DLD1 (cell line): ENCODE measurements at regions not wholly inside any gene's neighbourhood (a gene's known extent, or its start where the extent isn't known, plus 50 kb on each side); places are given as distances from the start of the nearest gene placed in this dataset.

ENCODE experiments used
- in situ Hi-C: cut with HindIII; loops from 2 replicates; pipeline ENCODE4 v1.10.0; 2017; ENCODE audit warnings: low sequenced_read_pairs

DNA sequence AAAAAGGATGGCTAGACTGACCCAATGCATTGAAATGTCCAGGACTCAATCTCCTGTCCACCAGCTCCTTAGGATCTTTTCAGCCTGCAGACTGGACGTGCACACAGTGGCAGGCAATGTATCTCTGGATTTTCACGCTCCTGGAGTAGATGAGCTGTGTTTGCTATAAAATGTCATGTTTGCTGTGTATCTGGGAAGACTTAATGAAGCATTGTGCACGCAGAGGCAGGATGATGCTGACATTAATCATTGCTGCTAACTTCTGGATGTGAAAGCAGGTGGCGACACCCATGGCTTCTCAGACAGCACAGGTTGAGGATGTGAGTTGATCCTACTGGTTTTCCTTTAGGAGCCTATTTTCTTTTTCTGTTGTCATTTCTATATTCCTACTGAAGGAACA is 133.1 kb upstream of the PCSK2 start:
- in situ Hi-C loops = no loop called here

DNA sequence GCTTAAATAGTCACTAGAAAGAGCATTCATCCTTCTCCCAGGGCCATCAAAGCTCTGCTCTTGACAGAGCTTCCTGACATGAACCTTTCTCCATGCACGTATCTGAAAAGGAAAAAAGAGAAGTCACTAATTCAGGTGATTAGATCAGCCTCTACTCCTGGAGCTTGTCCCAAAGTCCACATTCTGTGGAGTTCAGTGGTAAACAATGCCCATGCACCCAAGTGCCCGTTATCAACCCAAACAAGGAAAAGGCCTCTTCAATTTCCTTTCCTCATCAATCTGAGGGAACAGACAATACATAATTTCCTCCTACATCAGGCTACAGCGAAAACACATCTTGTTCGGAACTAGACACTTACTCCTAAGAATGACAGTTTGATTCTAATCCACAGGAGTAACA is 129.2 kb upstream of the PCSK2 start:
- in situ Hi-C loops = no loop called here

DNA sequence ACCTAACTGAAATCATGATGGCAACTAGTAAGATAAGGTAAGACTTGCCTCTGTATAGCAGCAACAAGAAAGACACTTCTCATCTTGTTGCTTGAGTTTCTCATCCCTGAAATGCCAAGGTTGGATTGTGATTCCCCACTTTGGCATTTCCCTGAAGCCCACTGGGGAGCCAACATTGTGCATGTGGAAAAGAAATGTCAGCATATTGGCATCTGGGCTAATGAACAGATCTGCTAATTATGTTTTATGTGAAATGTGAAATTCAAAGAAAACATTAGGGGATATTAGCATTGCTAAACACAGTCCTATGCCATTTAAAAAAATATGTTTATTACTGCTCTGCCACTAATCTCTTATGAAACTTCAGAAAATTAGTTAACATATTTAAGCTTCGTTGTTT is 126.3 kb upstream of the PCSK2 start:
- in situ Hi-C loops = no loop called here

DNA sequence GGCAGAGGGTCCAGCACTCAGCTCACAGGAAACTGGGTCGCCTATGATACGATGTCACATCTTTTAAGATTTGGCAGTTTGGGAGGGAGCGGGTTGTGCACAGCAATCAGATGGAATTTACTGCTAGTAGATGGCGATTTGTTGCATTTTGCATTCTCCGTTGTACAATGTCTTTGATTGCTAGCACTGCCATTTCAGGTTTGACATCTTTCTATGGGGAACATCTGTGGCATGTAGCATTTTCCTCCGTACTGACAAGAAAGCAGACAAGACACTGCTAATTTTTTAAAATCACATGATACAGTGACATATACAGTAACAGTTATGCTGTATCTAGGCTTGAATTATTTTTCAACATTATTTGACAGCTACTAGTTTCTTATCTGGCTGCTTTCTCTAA is 119.7 kb upstream of the PCSK2 start:
- in situ Hi-C loops = no loop called here

DNA sequence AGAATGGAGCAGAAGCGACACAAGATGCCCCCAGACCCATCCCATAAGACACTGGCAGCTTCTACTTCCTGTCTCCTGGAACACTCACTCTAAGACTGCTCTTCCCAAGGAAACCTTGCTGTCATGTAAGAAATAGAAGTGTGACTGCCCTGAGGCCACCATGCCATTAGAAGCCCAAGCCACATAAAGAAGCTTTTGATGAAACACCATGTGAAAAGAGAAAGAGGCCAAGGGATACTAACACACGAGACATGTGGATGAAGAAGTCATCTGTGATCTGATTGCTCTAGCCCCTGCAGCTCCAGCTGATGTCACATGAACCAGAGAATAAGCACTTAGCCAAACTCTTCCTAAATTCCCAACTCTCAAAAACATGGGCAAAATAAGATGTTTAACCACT is 117.9 kb upstream of the PCSK2 start:
- in situ Hi-C loops = no loop called here

DNA sequence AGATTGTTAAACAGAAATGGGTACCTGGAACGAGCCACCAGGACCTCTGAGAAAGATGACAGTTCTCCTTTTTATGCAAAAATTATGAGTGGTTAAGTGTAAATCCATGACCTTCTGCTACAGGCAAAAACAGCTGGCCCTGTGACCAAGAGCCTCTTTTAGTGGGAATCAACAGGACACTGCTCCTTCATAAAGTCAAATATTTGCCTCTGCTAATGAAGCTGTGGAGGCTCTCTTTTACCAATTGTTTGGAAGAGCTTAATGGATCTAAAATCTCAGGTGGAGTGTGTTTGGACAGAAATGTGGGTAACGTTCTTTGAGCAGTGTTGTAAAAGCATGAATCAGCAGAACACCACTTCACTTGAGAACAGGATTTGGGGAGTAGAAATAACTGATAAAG is 117.5 kb upstream of the PCSK2 start:
- in situ Hi-C loops = no loop called here

DNA sequence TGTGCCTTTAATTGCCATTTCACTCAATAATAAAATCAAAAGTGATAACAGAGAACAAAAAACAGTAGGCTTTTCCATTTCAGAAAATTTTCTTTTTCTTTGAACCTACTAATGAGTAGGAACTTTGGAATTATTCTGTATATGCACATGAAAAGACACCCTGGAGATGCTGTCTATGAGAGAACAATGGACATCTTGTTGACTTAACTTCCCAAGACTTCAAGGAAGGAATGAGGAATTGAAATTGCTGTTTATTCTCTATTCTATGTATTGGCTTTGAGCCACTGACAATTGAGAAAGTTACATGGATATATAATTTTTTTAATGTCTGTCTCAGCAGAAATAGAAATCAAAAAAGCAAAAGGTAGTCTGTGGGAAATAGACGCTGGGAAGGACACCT is 98.6 kb upstream of the PCSK2 start:
- in situ Hi-C loops = no loop called here

DNA sequence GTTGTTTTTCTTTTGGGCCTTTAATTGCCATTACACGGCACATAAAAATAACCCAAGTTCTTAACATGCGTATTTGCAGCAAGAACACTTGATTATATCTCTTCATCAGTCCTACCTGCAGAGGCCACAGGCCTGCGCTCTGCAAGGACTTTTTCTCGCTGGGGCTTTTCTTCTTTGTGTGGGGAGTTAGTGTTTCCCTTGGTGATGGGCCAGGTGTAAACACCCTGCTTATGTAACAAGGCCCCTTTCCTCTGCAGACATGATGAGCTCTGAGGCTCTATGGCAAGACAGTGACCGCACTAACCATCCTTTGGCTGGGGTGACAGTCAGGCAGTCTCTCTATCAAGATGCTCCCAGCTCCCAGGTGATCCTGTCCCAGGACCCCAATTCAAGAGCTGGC is 97.8 kb upstream of the PCSK2 start:
- in situ Hi-C loops = no loop called here

DNA sequence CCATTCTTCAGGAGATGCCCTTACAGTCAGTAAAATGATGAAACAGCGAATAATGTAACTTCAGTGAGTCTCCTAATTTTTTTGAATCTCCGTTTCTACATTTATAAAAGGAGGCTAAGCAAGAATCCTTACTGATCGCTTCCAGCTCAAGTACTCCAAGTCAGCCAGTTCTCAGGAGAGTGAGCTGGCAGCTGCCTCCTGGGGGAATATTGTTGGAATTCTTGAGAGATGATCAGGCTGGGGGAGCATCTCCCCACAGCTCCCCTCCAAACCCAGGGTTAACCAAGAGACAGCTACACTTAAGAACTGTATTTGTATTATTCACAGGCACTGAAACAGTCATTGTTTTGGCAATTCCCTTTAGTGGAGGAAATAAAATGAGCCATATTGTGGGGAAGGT is 89.1 kb upstream of the PCSK2 start:
- in situ Hi-C loops = no loop called here

DNA sequence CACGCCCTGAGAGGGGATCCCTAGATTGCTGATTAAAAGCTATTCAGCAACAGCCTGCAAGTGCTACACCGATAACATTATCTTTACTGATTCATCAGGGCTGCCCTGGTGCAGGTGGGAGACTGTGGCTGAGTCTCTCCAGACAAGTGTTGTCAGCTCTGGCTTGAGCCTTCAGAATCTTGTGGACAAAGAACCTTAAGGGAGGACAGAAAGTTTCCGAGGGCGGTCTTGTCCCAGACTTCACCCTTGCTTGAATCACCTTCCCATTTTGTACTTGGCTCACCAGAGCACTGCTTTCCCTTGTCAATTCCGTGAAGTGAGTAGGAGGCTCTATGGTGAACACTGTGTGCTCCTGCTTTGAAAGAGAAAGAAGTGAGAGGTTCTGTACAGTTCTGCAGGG is 88.6 kb upstream of the PCSK2 start:
- in situ Hi-C loops = no loop called here

DNA sequence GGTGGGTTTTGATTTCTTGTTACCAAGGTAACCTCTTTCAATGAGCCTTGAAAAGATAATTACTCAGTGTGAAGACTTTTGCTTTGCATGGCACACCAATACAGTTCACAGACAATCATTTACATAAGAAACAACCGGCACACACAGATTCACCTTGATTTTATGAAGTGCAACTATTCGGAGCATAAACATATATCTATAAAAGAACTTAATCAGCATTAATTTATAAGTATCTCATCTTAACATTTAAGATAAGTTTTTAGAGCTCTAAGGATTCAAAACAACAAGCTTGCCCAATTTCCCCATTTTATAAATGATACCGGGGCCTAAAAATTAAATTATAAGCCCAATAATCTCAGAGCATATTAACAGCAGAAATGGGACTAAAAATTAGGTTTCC is 85.9 kb upstream of the PCSK2 start:
- in situ Hi-C loops = no loop called here

DNA sequence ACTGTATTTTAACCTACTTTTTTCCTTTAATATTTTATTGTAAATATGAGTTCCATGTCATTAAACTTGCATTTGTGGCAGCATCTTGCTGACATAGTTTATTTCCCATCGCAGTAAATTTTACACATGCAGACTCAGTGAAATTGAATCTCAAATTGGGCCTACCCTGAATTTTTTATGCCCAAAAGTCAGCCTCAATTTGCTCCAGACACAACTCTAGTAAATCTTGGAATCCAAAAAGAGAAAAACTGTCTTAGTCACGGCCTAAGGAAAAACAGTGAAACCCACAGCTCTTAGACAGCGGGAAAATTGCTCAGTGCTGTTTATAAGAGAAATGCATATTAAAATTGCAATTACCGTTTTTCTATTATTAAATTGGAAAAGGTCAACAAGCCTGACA is 85.3 kb upstream of the PCSK2 start:
- in situ Hi-C loops = no loop called here

DNA sequence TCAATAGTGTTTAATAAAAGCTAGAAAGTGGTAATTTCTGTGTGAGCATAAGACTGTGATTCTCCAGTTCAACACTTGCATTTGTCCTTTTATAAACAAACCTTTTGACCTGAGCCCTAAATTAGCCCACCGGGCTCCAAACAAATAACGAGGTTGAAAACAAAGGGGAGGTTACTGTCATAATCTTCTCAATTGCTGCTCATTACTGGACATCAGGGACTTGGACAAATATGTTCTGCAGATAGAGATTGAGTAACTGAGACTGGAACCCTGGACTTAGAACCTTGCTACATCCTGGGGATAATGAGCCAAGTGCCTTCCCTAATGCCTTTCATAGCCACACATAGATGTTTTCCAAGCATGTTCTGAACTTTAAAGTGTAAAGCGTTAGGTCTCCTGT is 84.2 kb upstream of the PCSK2 start:
- in situ Hi-C loops = no loop called here

DNA sequence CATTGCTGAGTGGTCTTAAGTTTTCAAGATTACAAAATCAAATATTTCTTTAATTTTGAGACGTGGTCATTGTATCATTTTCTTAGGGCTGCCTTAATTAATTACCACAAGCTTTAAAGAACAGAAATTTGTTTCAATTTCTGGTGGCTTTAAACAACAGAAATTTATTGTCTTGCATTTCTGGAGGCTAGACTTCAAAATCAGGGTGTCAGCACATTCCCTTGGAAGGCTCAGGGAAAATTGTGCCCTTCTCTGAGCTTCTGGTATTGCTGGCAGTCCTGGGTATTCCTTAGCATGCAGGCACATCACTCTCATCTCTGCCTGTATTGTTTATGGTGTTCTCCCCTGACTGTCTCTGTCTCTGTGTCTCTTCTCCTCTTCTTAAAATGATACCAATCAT is 76.0 kb upstream of the PCSK2 start:
- in situ Hi-C loops = no loop called here

DNA sequence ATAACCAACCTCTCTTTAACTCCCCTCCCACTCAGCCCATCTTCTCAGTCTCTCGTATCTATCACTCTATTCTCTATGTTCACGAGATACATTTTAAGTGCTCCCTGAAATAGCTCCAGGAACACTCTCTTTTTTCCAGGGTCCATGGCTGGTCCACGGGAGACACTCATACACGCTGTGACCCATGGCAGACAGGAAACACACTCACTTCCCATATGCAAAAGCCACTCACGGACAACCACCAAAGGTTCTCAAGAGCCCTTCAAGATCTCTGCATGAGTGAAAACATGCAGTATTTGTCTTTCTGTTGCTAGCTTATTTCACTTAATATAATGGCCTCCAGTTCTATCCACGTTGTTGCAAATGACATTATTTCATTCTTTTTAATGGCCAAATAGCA is 71.4 kb upstream of the PCSK2 start:
- in situ Hi-C loops = no loop called here

DNA sequence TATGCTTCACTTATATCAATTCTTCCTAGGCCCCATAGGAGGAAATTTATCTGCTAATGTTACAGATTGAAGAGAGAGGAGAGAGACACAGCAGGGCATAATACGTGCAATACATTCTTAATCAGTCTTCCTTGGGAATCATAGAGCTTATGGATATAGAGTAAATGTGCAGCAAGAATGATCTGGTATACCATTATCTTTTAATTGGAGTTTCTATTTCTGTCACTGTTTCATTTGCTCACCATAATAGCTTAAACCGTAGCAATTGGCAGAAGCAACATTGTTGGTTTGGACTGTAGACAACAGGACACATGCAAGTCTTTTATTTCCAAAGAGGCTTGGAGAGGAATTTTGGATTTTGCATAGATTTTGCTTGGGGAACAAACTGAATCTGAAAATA is 68.1 kb upstream of the PCSK2 start:
- in situ Hi-C loops = no loop called here

DNA sequence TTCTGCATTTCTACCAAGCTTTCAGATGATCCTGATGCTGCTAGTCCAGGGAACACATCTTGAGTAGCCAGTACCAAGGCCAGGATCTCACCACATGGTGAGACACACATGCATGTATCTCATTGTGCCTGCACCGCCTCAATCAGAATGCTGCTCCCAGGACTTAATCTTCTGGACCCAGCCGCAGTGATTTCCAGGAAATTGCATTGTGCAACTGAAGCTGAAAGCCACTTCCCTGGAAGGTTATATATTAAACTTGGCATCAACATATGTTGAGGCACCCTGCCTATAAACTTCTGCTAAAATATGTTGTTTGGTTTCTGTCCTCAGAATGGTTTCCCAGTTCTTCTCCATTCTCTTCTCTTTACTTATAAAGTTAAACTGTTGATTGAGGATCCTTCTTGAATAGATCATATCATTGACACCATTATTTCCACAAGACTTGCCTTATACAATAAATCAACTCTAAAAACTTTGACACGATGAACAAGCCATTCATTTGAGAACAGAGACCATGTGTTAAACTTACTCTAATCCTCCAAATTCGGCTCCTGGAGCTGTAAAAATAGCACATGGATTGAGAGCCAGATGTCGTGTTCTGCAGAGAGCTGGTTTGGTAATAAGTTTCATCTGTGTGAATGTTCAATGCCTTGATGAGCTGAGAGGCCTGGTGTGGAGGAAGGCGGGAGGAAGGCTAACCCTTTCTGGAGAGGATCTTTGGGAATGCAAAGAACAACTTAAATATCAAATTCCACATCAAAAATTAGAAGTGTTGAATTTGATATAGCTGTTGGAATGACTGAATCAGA is 65.0 kb upstream of the PCSK2 start:
- in situ Hi-C loops = no loop called here

DNA sequence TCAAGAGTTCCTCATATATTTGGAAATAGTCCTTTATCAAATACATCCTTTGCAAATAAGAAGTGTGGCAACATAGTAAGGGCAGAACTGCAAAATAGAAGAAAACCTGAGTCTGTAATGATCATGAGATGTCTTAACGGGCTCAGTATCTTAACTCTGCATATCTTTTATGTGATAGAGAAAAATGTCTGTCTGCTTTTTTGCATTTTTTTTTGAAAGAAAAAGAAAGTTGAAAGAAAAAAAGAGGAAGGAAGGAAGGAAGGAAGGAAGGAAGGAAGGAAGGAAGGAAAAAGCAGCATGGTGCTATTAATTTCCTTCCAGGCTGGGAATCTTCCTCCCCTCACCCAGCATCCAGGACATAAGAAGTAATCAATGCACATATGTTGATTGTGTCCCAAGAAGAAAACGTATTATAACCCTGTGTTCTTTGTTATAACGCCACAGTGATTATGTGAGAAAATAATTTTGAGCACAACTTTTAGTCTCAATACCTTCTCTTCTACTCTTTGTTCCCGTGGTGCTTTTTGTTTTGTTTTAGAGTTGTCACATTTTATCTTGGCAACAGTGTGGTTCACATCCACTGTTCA is 58.7 kb upstream of the PCSK2 start:
- in situ Hi-C loops = no loop called here

DNA sequence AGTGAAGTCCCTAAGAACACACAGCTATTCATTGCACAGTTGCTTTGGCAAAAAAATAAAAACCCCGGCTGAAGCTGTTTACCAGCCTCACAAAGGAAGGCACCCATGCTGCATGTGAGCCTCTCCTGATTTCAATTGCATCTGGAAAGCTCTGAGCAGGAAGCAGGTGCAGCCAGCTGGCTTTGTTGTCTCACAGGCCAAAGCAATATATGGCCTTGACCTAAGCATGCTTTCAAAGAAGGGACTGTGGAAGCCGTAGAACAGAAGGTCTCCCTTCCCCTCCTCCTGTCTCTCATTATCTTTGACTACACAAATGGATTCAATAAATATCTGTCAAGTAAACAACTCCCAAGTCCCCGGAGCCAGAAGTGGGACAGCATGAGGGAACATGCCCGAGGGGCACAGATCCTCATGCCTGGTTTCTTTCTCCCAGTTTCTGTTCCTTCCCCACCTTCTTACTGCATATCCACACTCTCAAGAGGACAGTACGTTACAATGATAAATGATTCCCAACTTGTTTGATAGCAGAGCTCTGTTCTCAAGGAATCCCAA is 57.2 kb upstream of the PCSK2 start:
- in situ Hi-C loops = no loop called here

DNA sequence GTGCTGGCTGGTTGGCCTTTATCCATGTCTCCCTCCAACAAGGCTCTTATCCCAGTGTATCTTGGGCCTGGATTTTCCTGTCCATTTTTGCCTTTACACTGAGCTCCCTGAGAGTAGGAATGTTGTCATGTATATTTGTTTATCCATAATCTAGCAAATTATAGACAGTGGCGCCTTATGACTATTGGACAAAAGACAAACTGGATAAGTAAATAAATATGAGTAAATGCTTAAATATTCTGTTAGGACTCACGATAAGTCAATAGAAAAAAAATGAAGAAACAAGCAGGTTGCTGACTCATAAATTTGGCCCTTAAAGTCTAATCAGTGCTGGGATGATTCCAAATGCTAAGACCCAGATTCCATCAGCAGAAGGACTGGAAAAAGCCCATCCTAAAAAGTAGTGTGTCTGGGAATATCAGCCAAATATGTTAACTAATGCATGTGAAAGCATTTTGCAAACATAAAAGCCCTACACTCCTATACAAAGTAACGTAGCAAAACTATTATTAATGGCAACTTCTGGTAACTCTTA is 55.0 kb upstream of the PCSK2 start:
- in situ Hi-C loops = no loop called here

DNA sequence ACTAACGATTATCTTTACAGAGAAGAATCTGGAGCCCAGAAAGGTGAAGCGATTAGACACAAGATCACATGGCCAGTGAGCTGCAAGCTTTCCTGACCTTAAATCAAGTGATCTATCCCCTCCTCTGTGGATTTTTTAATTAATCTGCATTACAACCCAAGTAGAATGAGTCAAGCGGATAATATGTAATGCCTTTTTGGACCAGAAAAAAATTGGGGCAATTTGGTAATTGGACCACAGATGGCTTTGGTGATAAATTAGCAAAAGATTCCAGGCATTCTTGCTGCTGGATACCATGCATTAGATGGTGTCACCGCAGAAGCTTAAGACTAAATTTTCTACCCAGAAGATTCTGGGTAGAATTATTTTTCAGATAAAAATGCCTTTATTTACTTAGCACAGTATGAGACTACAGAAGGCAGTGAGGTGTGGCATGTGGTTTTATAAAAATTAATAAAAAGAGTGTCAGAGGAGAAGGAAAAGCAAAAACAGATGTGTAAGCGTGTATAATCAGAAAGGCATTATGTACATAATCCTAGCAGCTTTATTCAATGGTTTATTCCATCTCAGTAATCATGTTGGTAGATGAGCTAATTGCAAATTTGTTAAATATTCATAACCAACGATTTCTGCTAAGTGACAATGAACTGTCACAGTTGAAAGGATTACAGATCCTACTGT is 53.9 kb upstream of the PCSK2 start:
- in situ Hi-C loops = no loop called here
